A673 (cell line): ENCODE measurements at regions not wholly inside any gene's neighbourhood (a gene's known extent, or its start where the extent isn't known, plus 50 kb on each side); places are given as distances from the start of the nearest gene placed in this dataset.

ENCODE experiments used
- BruUV-seq: library from RNA; stranded (reverse); fragments of 400-500 nt; replicated peaks from 2 replicates; lab custom pipeline; 2021; lab: Mats Ljungman, UMichigan
- CTCF ChIA-PET: fragments of 300-600 bp; sonication (Branson Sonifier 250); formaldehyde crosslinking; loops from one replicate; lab custom pipeline; 2022; ENCODE audit warnings: antibody characterized with exemption; lab: Charles Lee
- POLR2A ChIA-PET: fragments of 300-600 bp; sonication (Branson Sonifier 250); formaldehyde crosslinking; loops from one replicate; lab custom pipeline; 2022; ENCODE audit warnings: antibody characterized with exemption; ENCODE audit not compliant: low non-redundant PET; lab: Charles Lee
- DNase-seq: peaks from one replicate; pipeline ENCODE4 v3.0.0-alpha.2; 2015; ENCODE audit warnings: low spot score
- H3K27ac ChIP-seq: fragments of 200-600 bp; sonication (generic); 2 replicates; pipeline ENCODE4 v1.5.1; 2016; ENCODE audit warnings: mixed run types, low read depth, mild to moderate bottlenecking, mixed read lengths, antibody characterized with exemption, low read length; ENCODE audit not compliant: poor library complexity, severe bottlenecking
- H3K27me3 ChIP-seq: fragments of 200-600 bp; sonication (generic); replicated peaks from 2 replicates; pipeline ENCODE4 v1.6.1; 2017; ENCODE audit warnings: mixed run types, low read depth, mild to moderate bottlenecking, mixed read lengths, antibody characterized with exemption, low read length; ENCODE audit not compliant: insufficient read depth, poor library complexity
- H3K36me3 ChIP-seq: fragments of 200-600 bp; sonication (generic); 2 replicates; pipeline ENCODE4 v1.6.1; 2016; ENCODE audit warnings: mixed run types, mild to moderate bottlenecking, mixed read lengths, antibody characterized with exemption, low read length; ENCODE audit not compliant: insufficient read depth, poor library complexity, severe bottlenecking
- H3K4me1 ChIP-seq: fragments of 200-600 bp; sonication (generic); 2 replicates; pipeline ENCODE4 v1.6.1; 2017; ENCODE audit warnings: mixed run types, mild to moderate bottlenecking, mixed read lengths, antibody characterized with exemption, low read length; ENCODE audit not compliant: insufficient read depth, poor library complexity, severe bottlenecking
- H3K4me3 ChIP-seq: fragments of 200-600 bp; sonication (generic); 2 replicates; pipeline ENCODE4 v1.5.1; 2016; ENCODE audit warnings: low read depth, mixed run types, mild to moderate bottlenecking, mixed read lengths, low read length; ENCODE audit not compliant: poor library complexity, severe bottlenecking
- H3K9me3 ChIP-seq: fragments of 200-600 bp; sonication (generic); 2 replicates; pipeline ENCODE4 v1.6.1; 2016; ENCODE audit warnings: mixed run types, low read depth, mild to moderate bottlenecking, mixed read lengths, antibody characterized with exemption, low read length; ENCODE audit not compliant: poor library complexity, severe bottlenecking
- CTCF ChIP-seq: fragments of 300-800, 200-600 bp; sonication (generic); conservative IDR thresholded peaks from 2 replicates; pipeline ENCODE4 v1.5.1; 2017; ENCODE audit warnings: low read depth, mild to moderate bottlenecking, antibody characterized with exemption, low read length, moderate library complexity, mixed read lengths
- EZH2 ChIP-seq: fragments of 200-600 bp; sonication (generic); IDR thresholded peaks from 2 replicates; pipeline ENCODE4 v1.6.1; 2017; ENCODE audit warnings: borderline replicate concordance, low read depth, mild to moderate bottlenecking, mixed read lengths, antibody characterized with exemption, low read length; ENCODE audit not compliant: poor library complexity, severe bottlenecking
- intact Hi-C: fragments of 100-400 bp; cut with micrococcal nuclease; formaldehyde crosslinking; loops from one replicate; pipeline ENCODE4 v1.10.0; 2022; ENCODE audit not compliant: unreplicated experiment

- TF ChIP-seq CTCF (no peak), EZH2 (no peak)
- CTCF ChIA-PET: no interaction called here
- Histone ChIP-seq H3K36me3 (no peaks in the 10 kb centered on the region), H3K4me1 (no peaks in the 10 kb centered on the region), H3K27me3 (peaks cover 6% of the 10 kb centered on the region), H3K27ac (no peak overlapping the region), H3K9me3 (no peaks in the 10 kb centered on the region), H3K4me3 (no peak overlapping the region)
- intact Hi-C loops: no loop called here
- DNase-seq: no peak
- BruUV-seq: no TSS peak
- POLR2A ChIA-PET: no interaction called here
Measured at GRCh38 chr20:39397646-39398045, 435.5 kb downstream of the DHX35 start.

GRCh38 chr20:39395478-39396291 is 433.5 kb downstream of the DHX35 start:
- H3K27ac ChIP-seq: no peak overlapping the region
- no peak overlapping the region for H3K4me3 ChIP-seq
- ChIA-PET CTCF (no interaction called here), POLR2A (no interaction called here)
- no peaks in the 10 kb centered on the region for H3K36me3 ChIP-seq
- DNase-seq: no peak
- intact Hi-C loops: no loop called here
- TF ChIP-seq CTCF: no peak
- TF ChIP-seq EZH2: no peak
- H3K9me3 ChIP-seq: no peaks in the 10 kb centered on the region
- H3K4me1 ChIP-seq: no peaks in the 10 kb centered on the region
- peaks cover 4% of the 10 kb centered on the region for H3K27me3 ChIP-seq
- BruUV-seq: no TSS peak

GRCh38 chr20:39394461-39394860 is 432.3 kb downstream of the DHX35 start:
- POLR2A ChIA-PET: no interaction called here
- no peak for TF ChIP-seq CTCF
- TF ChIP-seq EZH2: no peak
- intact Hi-C loops: no loop called here

More at GRCh38 chr20:39394461-39394860, 432.3 kb downstream of the DHX35 start:
- Histone ChIP-seq H3K4me3 (no peak overlapping the region), H3K27ac (no peak overlapping the region), H3K27me3 (peaks cover 4% of the 10 kb centered on the region), H3K4me1 (no peaks in the 10 kb centered on the region), H3K36me3 (no peaks in the 10 kb centered on the region), H3K9me3 (no peaks in the 10 kb centered on the region)
- CTCF ChIA-PET: no interaction called here
- no TSS peak for BruUV-seq
- no peak for DNase-seq
